SK-N-SH treated with all-trans-retinoic acid at 6 μM for 48 hours (cell line): ENCODE measurements at regions not wholly inside any gene's neighbourhood (a gene's known extent, or its start where the extent isn't known, plus 50 kb on each side); places are given as distances from the start of the nearest gene placed in this dataset.

Experiments
- ARNTL ChIP-seq: fragments of 450-650 bp; formaldehyde crosslinking; IDR thresholded peaks from 2 replicates; pipeline ENCODE4 v1.5.0; 2020; ENCODE audit warnings: low read depth, mild to moderate bottlenecking, moderate library complexity, borderline replicate concordance
- CSDC2 ChIP-seq: fragments of 250-450 bp; sonication (Bioruptor Pico); IDR thresholded peaks from 2 replicates; pipeline ENCODE4 v1.5.0; 2020; ENCODE audit warnings: mild to moderate bottlenecking, moderate library complexity
- ESRRG ChIP-seq: fragments of 250-450 bp; sonication (Bioruptor Pico); IDR thresholded peaks from 2 replicates; pipeline ENCODE4 v1.6.1; 2021; ENCODE audit warnings: mild to moderate bottlenecking
- GLIS3 ChIP-seq: fragments of 250-450 bp; sonication (Bioruptor Pico); IDR thresholded peaks from 2 replicates; pipeline ENCODE4 v1.5.0; 2020; ENCODE audit warnings: mild to moderate bottlenecking, moderate library complexity
- OSR1 ChIP-seq: fragments of 250-450 bp; sonication (Bioruptor Pico); IDR thresholded peaks from 2 replicates; pipeline ENCODE4 v1.8.0; 2022; ENCODE audit warnings: moderate library complexity, mild to moderate bottlenecking, inconsistent platforms
- PPARA ChIP-seq: fragments of 250-450 bp; sonication (Bioruptor Pico); IDR thresholded peaks from 2 replicates; pipeline ENCODE4 v1.5.0; 2020; ENCODE audit warnings: mild to moderate bottlenecking, borderline replicate concordance
- RARB ChIP-seq: fragments of 250-450 bp; sonication (Bioruptor Pico); IDR thresholded peaks from 2 replicates; pipeline ENCODE4 v1.8.0; 2021; ENCODE audit warnings: mild to moderate bottlenecking, moderate library complexity
- SNAI2 ChIP-seq: fragments of 250-450 bp; sonication (Bioruptor Pico); IDR thresholded peaks from 2 replicates; pipeline ENCODE4 v1.5.0; 2020; ENCODE audit warnings: mild to moderate bottlenecking, moderate library complexity
- TCF4 ChIP-seq: fragments of 250-450 bp; sonication (Bioruptor Pico); IDR thresholded peaks from 2 replicates; pipeline ENCODE4 v1.8.0; 2021; ENCODE audit warnings: mild to moderate bottlenecking, moderate library complexity, borderline replicate concordance
- ZFP3 ChIP-seq: fragments of 250-450 bp; sonication (Bioruptor Pico); IDR thresholded peaks from 2 replicates; pipeline ENCODE4 v1.5.0; 2020; ENCODE audit warnings: mild to moderate bottlenecking, moderate library complexity
- ZFP30 ChIP-seq: fragments of 450-650 bp; formaldehyde crosslinking; IDR thresholded peaks from 2 replicates; pipeline ENCODE4 v1.5.0; 2022; ENCODE audit warnings: mild to moderate bottlenecking, moderate library complexity
- ZNF565 ChIP-seq: fragments of 450-650 bp; formaldehyde crosslinking; conservative IDR thresholded peaks from 2 replicates; pipeline ENCODE4 v1.5.0; 2020; ENCODE audit warnings: low read depth, mild to moderate bottlenecking, moderate library complexity
- TF ChIP-seq, protein P1 (sequence below): fragments of 250-450 bp; sonication (Bioruptor Pico); IDR thresholded peaks from 2 replicates; pipeline ENCODE4 v1.8.0; 2020; ENCODE audit warnings: mild to moderate bottlenecking, moderate library complexity, borderline replicate concordance

DNA sequence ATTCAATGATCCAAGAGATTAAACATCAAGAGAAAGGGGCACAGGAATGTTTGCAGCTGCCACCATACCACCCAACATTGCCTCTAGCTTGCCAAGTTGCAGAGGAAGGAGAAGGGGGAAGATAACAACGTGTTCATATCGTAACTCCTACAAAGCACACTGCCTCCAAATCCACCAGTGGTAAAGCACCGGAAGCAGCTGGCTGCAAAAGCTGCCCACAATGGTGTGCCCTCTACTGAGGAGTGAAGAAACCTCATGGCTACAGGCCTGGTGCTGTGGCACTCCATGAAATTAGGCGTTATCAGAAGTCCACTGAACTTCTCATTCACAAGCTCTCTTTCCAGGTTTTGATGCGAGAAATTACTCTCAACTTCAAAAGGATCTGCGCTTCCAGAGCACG lies 263.9 kb upstream of the STT3B start:
- TF ChIP-seq, protein P1, sequence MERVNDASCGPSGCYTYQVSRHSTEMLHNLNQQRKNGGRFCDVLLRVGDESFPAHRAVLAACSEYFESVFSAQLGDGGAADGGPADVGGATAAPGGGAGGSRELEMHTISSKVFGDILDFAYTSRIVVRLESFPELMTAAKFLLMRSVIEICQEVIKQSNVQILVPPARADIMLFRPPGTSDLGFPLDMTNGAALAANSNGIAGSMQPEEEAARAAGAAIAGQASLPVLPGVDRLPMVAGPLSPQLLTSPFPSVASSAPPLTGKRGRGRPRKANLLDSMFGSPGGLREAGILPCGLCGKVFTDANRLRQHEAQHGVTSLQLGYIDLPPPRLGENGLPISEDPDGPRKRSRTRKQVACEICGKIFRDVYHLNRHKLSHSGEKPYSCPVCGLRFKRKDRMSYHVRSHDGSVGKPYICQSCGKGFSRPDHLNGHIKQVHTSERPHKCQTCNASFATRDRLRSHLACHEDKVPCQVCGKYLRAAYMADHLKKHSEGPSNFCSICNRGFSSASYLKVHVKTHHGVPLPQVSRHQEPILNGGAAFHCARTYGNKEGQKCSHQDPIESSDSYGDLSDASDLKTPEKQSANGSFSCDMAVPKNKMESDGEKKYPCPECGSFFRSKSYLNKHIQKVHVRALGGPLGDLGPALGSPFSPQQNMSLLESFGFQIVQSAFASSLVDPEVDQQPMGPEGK (CRISPR knock-in tag), result no peak
- TF ChIP-seq TCF4 (no peak), RARB (no peak), GLIS3 (CRISPR knock-in tag) (no peak), ARNTL (CRISPR knock-in tag) (no peak), SNAI2 (CRISPR knock-in tag) (no peak), CSDC2 (CRISPR knock-in tag) (no peak), ZNF565 (no peak), ZFP3 (CRISPR knock-in tag) (no peak), ESRRG (CRISPR knock-in tag) (no peak), PPARA (CRISPR knock-in tag) (no peak), OSR1 (CRISPR knock-in tag) (no peak), ZFP30 (CRISPR knock-in tag) (no peak)
